A549 (cell line): ENCODE measurements at regions not wholly inside any gene's neighbourhood (a gene's known extent, or its start where the extent isn't known, plus 50 kb on each side); places are given as distances from the start of the nearest gene placed in this dataset.

Experiments used
- ATAC-seq, 2 experiments: fragments of 200-7000 bp in 1 of 2; fragments of >200 bp in 1 of 2; cut with Nextera tagmentation in 1 of 2; cut with Tn5 transposase in 1 of 2; 3 replicates each; pipeline versions ENCODE4 v1.8.0 to v1.9.1; 2018 to 2020; ENCODE audit warnings: mild to moderate bottlenecking in 1 of 2, moderate library complexity in 1 of 2
- CTCF ChIA-PET: fragments of 300-600 bp; sonication (Branson Sonifier 250); formaldehyde crosslinking; extraction: SDS; loops from one replicate; lab custom pipeline; 2021; ENCODE audit warnings: antibody characterized with exemption, inconsistent platforms; lab: Yijun Ruan, JAX
- POLR2A ChIA-PET: fragments of 350-600 bp; formaldehyde crosslinking; extraction: SDS; loops from one replicate; lab custom pipeline; 2021; ENCODE audit warnings: antibody characterized with exemption, inconsistent platforms; lab: Yijun Ruan, JAX
- DNase-seq, 2 experiments: peaks; one replicate each; pipeline versions ENCODE4 v3.0.0 to v3.0.0-alpha.2; 2011 to 2016; ENCODE audit warnings: low read depth in 1 of 2, low spot score in 1 of 2
- FAIRE-seq: peaks from 2 replicates; lab custom pipeline; 2011; peaks lifted over from hg19 to GRCh38; lab: Jason Lieb, UNC
- H3K27ac ChIP-seq, 2 experiments: fragments of >200 bp; sonication (Bioruptor Twin); formaldehyde crosslinking; 3 replicates each; pipeline ENCODE4 v1.5.1; 2016 to 2017
- H3K4me1 ChIP-seq: fragments of >200 bp; sonication (Bioruptor Twin); formaldehyde crosslinking; 3 replicates; pipeline ENCODE4 v1.6.1; 2016
- H3K4me2 ChIP-seq: fragments of >200 bp; sonication (Bioruptor Twin); formaldehyde crosslinking; 3 replicates; pipeline ENCODE4 v1.6.1; 2016
- H3K4me3 ChIP-seq: fragments of >200 bp; sonication (Bioruptor Twin); formaldehyde crosslinking; 3 replicates; pipeline ENCODE4 v1.5.1; 2016
- H3K9me3 ChIP-seq: fragments of >200 bp; sonication (Bioruptor Twin); formaldehyde crosslinking; 3 replicates; pipeline ENCODE4 v1.6.1; 2016
- BHLHE40 ChIP-seq: IDR thresholded peaks from 2 replicates; pipeline ENCODE4 v1.6.1; 2012; ENCODE audit warnings: low read depth, low read length, inconsistent platforms
- CBX2 ChIP-seq: fragments of 200-600 bp; sonication (generic); IDR thresholded peaks from 2 replicates; pipeline ENCODE4 v1.6.1; 2016; ENCODE audit warnings: low read depth, mild to moderate bottlenecking, borderline replicate concordance
- CEBPB ChIP-seq, 2 experiments: fragments of >200 bp in 1 of 2; sonication (Bioruptor Twin) in 1 of 2; formaldehyde crosslinking in 1 of 2; IDR thresholded peaks; 2 replicates each; pipeline ENCODE4 v1.6.1; 2012 to 2016
- EHMT2 ChIP-seq: fragments of 200-600 bp; sonication (generic); IDR thresholded peaks from 2 replicates; pipeline ENCODE4 v1.6.1; 2016; ENCODE audit warnings: antibody characterized with exemption, low read depth, mild to moderate bottlenecking, moderate library complexity
- ESRRA ChIP-seq: fragments of 150-350 bp; IDR thresholded peaks from 2 replicates; pipeline ENCODE4 v1.6.1; 2014; ENCODE audit warnings: mild to moderate bottlenecking, low read length, borderline replicate concordance
- FOXS1 ChIP-seq: fragments of 250-450 bp; sonication (Bioruptor Pico); IDR thresholded peaks from 2 replicates; pipeline ENCODE4 v1.5.0; 2020; ENCODE audit warnings: mild to moderate bottlenecking, moderate library complexity
- HOXB13 ChIP-seq: fragments of 250-450 bp; sonication (Bioruptor Pico); IDR thresholded peaks from 2 replicates; pipeline ENCODE4 v1.5.0; 2020; ENCODE audit warnings: low read depth, mild to moderate bottlenecking, moderate library complexity
- JUNB ChIP-seq: fragments of >200 bp; sonication (Bioruptor Twin); formaldehyde crosslinking; IDR thresholded peaks from 2 replicates; pipeline ENCODE4 v1.6.1; 2016
- MAFK ChIP-seq: fragments of 450-650 bp; IDR thresholded peaks from 2 replicates; pipeline ENCODE4 v1.6.1; 2014; ENCODE audit not compliant: partially characterized antibody
- MAZ ChIP-seq: fragments of 150-350 bp; IDR thresholded peaks from 2 replicates; pipeline ENCODE4 v1.6.1; 2014; ENCODE audit warnings: antibody characterized with exemption, low read depth, low read length, borderline replicate concordance
- NR3C1 ChIP-seq: fragments of >200 bp; sonication (Bioruptor Twin); formaldehyde crosslinking; IDR thresholded peaks from 3 replicates; pipeline ENCODE4 v1.6.1; 2017
- RAD21 ChIP-seq, 2 experiments: fragments of >200 bp in 1 of 2; sonication (Bioruptor Twin) in 1 of 2; formaldehyde crosslinking in 1 of 2; IDR thresholded peaks in 1 of 2; conservative IDR thresholded peaks in 1 of 2; 2 replicates in 1 of 2; 3 replicates in 1 of 2; pipeline ENCODE4 v1.6.1; 2012 to 2018; ENCODE audit warnings: inconsistent platforms in 1 of 2
- RARB ChIP-seq: fragments of 250-450 bp; sonication (Bioruptor Pico); IDR thresholded peaks from 2 replicates; pipeline ENCODE4 v1.8.0; 2021; ENCODE audit warnings: mild to moderate bottlenecking, moderate library complexity
- RFX5 ChIP-seq: fragments of 450-650 bp; IDR thresholded peaks from 2 replicates; pipeline ENCODE4 v1.7.1; 2014; ENCODE audit warnings: antibody characterized with exemption, mild to moderate bottlenecking, moderate library complexity
- RNF2 ChIP-seq: fragments of 200-600 bp; sonication (generic); IDR thresholded peaks from 2 replicates; pipeline ENCODE4 v1.6.1; 2016; ENCODE audit warnings: low read depth, mild to moderate bottlenecking, antibody characterized with exemption, moderate library complexity, borderline replicate concordance
- SREBF2 ChIP-seq: fragments of 450-650 bp; IDR thresholded peaks from 2 replicates; pipeline ENCODE4 v1.6.1; 2014; ENCODE audit warnings: mild to moderate bottlenecking, moderate library complexity
- TP53 ChIP-seq: fragments of 250-450 bp; sonication (Bioruptor Pico); IDR thresholded peaks from 2 replicates; pipeline ENCODE4 v1.5.0; 2021; ENCODE audit warnings: mild to moderate bottlenecking, moderate library complexity
- ZSCAN20 ChIP-seq: fragments of 250-450 bp; sonication (Bioruptor Pico); IDR thresholded peaks from 2 replicates; pipeline ENCODE4 v1.8.0; 2022; ENCODE audit warnings: mild to moderate bottlenecking, moderate library complexity
- WGBS: methylation state at CpG from one replicate; pipeline ENCODE4 v1.1.6; 2017; ENCODE audit errors: missing lambda C conversion rate; 5-methylcytosine and 5-hydroxymethylcytosine counted together
- TF ChIP-seq, protein P1 (sequence below): fragments of 150-350 bp; IDR thresholded peaks from 2 replicates; pipeline ENCODE4 v1.6.1; 2014; ENCODE audit warnings: low read depth, mild to moderate bottlenecking, low read length
- TF ChIP-seq, protein P2 (sequence below): fragments of 200-600 bp; sonication (generic); IDR thresholded peaks from 2 replicates; pipeline ENCODE4 v1.6.1; 2016; ENCODE audit warnings: antibody characterized with exemption, mild to moderate bottlenecking, moderate library complexity
- TF ChIP-seq, protein P3 (sequence below): fragments of 250-450 bp; sonication (Bioruptor Pico); IDR thresholded peaks from 2 replicates; pipeline ENCODE4 v1.5.0; 2020; ENCODE audit warnings: low read depth, mild to moderate bottlenecking, moderate library complexity

DNA sequence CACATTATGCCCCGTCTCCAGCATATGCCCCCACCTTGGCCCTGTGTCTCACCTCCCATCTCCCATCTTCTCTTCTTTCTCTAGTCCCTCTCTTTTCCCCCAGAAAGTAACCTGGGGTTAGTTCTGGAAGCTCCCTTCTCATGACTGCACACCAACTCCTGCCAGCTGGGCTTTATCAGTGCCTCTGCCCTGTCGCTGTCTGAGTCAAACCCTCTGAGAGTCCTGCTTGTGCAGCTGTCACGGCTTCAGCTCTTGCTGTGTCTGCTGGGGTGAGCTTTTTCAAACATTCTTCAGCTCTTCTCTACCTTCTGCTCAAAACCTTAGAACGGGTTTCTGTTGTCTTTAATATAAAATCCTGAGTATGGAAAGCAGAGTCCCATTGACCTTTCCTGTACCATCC lies 304.5 kb upstream of the B3GAT1 start:
- Histone ChIP-seq H3K27ac (no peak overlapping the region), H3K4me2 (no peak overlapping the region), H3K4me1 (no peaks in the 10 kb centered on the region), H3K4me3 (no peak overlapping the region), H3K9me3 (no peaks in the 10 kb centered on the region)
- DNase-seq (no peak), FAIRE-seq (no peak), ATAC-seq (no peak)
- CTCF ChIA-PET, result no interaction called here
- WGBS, result 0% methylated on average over 4 of the region's 4 CpGs
- POLR2A ChIA-PET, result no interaction called here
- TF ChIP-seq MAFK, result no peak
- no peak for TF ChIP-seq CBX2
- TF ChIP-seq MAZ, result no peak
- TF ChIP-seq RARB (CRISPR knock-in tag), result no peak
- TF ChIP-seq, all 56 proteins: peak for 0

DNA sequence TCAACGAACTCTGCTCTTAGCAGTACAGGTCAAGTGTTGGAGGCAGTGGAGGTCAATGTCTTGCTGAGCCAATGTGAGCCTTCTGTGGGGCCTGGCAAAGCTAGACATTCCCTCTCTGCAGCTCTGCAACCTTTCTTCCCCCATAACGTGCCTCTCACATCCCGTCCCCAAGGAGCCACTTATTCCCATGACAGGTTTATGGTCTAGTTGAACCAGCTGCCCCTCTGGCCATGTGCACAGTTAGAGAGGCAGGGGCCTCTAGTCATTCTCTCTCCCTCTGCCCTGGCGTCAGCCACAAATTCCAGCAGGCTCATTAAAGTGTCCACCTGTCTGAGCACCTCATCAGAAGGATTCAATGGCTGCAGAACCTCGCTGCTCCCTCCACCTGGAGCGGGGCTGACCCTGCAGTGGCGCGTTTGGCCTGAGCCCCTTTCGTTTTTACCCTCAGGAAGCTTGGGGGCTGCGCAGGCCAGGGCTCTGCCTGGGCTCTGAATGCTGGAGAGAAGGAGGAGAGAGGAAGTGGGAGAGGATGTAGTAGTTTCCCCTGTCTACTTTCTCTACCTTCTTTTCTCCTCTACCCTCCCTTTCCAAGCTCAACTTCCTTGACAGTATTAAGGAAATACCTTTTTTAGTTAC lies 302.1 kb upstream of the B3GAT1 start:
- ChIA-PET POLR2A (no interaction called here), CTCF (no interaction called here)
- H3K4me3 ChIP-seq, result no peak overlapping the region
- 0% methylated on average over 9 of the region's 10 CpGs for WGBS
- no peaks in the 10 kb centered on the region for H3K4me1 ChIP-seq
- no peak for TF ChIP-seq RFX5
- no peaks in the 10 kb centered on the region for H3K9me3 ChIP-seq
- no peak overlapping the region for H3K27ac ChIP-seq
- FAIRE-seq (no peak), DNase-seq (no peak), ATAC-seq (no peak)
- H3K4me2 ChIP-seq, result no peak overlapping the region

DNA sequence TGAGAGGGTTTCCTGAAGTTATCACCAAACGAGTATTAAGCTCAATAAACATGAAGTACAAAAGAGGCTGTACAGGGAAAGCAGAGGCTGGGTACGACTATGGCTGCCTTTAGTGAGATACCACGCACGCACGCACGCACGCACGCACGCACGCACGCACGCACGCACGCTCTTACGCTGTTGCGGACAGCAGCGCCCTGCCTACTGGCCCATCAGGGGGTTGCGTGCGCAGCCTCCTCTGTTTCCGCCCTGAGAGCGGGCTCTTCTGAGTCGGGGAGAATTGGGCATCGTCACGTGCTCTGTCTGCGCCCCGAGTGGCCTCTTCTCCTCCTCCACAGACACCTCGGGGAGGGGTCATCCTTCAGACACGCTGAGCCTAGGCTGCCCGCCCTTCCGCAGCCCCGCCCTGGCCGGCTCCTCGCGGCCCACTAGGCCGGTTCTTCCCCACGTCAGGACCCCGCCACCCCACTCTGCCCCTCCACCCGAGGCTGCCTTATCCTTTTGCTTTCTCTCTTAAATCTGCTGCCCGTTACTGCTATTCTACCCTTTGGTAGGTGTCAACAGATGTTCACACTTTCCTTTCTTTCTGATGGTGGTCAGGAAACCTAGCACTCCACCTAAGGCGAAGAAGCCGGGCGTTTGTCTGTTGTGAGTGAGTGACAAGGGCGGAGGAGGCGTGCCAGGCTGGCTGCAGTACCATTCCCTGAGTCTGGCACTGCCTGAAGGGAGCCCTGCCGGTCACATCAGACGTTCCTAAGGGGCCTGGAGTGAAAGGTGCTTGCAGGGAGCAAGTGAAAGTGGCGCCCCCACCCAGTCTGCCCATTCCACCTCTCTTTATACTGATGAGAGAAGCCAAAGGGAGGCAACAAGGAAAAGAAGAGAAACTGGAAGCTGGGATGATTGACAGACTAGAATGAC lies 300.4 kb upstream of the B3GAT1 start:
- H3K27ac ChIP-seq, result no peak overlapping the region
- CTCF ChIA-PET, result interaction anchor here (0.6 kb wide), 1 partner anchor 162 kb away, joined by 3 read pairs; no protein-coding TSS in a partner anchor
- no peak overlapping the region for H3K4me3 ChIP-seq
- WGBS, result 46% methylated on average over 29 of the region's 47 CpGs
- no peak for DNase-seq
- no peak for FAIRE-seq
- POLR2A ChIA-PET, result no interaction called here
- no peak overlapping the region for H3K4me2 ChIP-seq
- H3K4me1 ChIP-seq, result no peaks in the 10 kb centered on the region
- TF ChIP-seq RAD21 (conservative IDR thresholded peaks at IDR 0.05 in 1 of 2, IDR thresholded peaks at IDR 0.05 in 1 of 2) (no peak), FOXS1 (CRISPR knock-in tag) (no peak), SREBF2 (no peak), RNF2 (no peak), ZSCAN20 (CRISPR knock-in tag) (no peak), CEBPB (IDR thresholded peaks at IDR 0.05) (no peak), EHMT2 (no peak), HOXB13 (CRISPR knock-in tag) (no peak), ESRRA (no peak), TP53 (CRISPR knock-in tag) (no peak), CBX2 (no peak), JUNB (no peak), NR3C1 (no peak), BHLHE40 (no peak)
- TF ChIP-seq, protein P1, sequence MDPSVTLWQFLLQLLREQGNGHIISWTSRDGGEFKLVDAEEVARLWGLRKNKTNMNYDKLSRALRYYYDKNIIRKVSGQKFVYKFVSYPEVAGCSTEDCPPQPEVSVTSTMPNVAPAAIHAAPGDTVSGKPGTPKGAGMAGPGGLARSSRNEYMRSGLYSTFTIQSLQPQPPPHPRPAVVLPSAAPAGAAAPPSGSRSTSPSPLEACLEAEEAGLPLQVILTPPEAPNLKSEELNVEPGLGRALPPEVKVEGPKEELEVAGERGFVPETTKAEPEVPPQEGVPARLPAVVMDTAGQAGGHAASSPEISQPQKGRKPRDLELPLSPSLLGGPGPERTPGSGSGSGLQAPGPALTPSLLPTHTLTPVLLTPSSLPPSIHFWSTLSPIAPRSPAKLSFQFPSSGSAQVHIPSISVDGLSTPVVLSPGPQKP, result no peak
- TF ChIP-seq, protein P2, sequence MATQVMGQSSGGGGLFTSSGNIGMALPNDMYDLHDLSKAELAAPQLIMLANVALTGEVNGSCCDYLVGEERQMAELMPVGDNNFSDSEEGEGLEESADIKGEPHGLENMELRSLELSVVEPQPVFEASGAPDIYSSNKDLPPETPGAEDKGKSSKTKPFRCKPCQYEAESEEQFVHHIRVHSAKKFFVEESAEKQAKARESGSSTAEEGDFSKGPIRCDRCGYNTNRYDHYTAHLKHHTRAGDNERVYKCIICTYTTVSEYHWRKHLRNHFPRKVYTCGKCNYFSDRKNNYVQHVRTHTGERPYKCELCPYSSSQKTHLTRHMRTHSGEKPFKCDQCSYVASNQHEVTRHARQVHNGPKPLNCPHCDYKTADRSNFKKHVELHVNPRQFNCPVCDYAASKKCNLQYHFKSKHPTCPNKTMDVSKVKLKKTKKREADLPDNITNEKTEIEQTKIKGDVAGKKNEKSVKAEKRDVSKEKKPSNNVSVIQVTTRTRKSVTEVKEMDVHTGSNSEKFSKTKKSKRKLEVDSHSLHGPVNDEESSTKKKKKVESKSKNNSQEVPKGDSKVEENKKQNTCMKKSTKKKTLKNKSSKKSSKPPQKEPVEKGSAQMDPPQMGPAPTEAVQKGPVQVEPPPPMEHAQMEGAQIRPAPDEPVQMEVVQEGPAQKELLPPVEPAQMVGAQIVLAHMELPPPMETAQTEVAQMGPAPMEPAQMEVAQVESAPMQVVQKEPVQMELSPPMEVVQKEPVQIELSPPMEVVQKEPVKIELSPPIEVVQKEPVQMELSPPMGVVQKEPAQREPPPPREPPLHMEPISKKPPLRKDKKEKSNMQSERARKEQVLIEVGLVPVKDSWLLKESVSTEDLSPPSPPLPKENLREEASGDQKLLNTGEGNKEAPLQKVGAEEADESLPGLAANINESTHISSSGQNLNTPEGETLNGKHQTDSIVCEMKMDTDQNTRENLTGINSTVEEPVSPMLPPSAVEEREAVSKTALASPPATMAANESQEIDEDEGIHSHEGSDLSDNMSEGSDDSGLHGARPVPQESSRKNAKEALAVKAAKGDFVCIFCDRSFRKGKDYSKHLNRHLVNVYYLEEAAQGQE, result no peak
- TF ChIP-seq, protein P3, sequence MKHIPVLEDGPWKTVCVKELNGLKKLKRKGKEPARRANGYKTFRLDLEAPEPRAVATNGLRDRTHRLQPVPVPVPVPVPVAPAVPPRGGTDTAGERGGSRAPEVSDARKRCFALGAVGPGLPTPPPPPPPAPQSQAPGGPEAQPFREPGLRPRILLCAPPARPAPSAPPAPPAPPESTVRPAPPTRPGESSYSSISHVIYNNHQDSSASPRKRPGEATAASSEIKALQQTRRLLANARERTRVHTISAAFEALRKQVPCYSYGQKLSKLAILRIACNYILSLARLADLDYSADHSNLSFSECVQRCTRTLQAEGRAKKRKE (CRISPR knock-in tag), result no peak
- H3K9me3 ChIP-seq, result no peaks in the 10 kb centered on the region
- no peak; a peak in 1 of 6 replicates for ATAC-seq
